RPMI7951 (cell line): ENCODE measurements at regions not wholly inside any gene's neighbourhood (a gene's known extent, or its start where the extent isn't known, plus 50 kb on each side); places are given as distances from the start of the nearest gene placed in this dataset.

Source experiments
- DNase-seq: peaks from one replicate; pipeline ENCODE4 v3.0.0-alpha.2; 2012; ENCODE audit warnings: low read depth

- peak; percentile 15 for DNase-seq
These were observed 507.2 kb upstream of the EEF2KMT start for GRCh38 chr16:5604770-5605169.

- no peak for DNase-seq
These were observed 506.2 kb upstream of the EEF2KMT start for GRCh38 chr16:5603836-5604235.

GRCh38 chr16:5601957-5602356 is 504.4 kb upstream of the EEF2KMT start:
- DNase-seq: no peak

- no peak for DNase-seq
These were observed 501.2 kb upstream of the EEF2KMT start for GRCh38 chr16:5598793-5599192.

GRCh38 chr16:5595849-5596248 is 498.3 kb upstream of the EEF2KMT start:
- no peak for DNase-seq

GRCh38 chr16:5590416-5590815 is 492.8 kb upstream of the EEF2KMT start:
- no peak for DNase-seq

- DNase-seq: no peak
These were observed 492.3 kb upstream of the EEF2KMT start for GRCh38 chr16:5589812-5590373.

GRCh38 chr16:5584109-5584508 is 486.5 kb upstream of the EEF2KMT start:
- DNase-seq: no peak

GRCh38 chr16:5582529-5582928 is 484.9 kb upstream of the EEF2KMT start:
- no peak for DNase-seq

GRCh38 chr16:5581908-5582307 is 484.3 kb upstream of the EEF2KMT start:
- no peak for DNase-seq

GRCh38 chr16:5581428-5581827 is 483.8 kb upstream of the EEF2KMT start:
- no peak for DNase-seq

- DNase-seq: no peak
These were observed 483.2 kb upstream of the EEF2KMT start for GRCh38 chr16:5580772-5581171.

GRCh38 chr16:5580296-5580695 is 482.7 kb upstream of the EEF2KMT start:
- no peak for DNase-seq

- no peak for DNase-seq
These were observed 481.4 kb upstream of the EEF2KMT start for GRCh38 chr16:5578980-5579379.

GRCh38 chr16:5577463-5577862 is 479.9 kb upstream of the EEF2KMT start:
- no peak for DNase-seq

- no peak for DNase-seq
These were observed 478.2 kb upstream of the EEF2KMT start for GRCh38 chr16:5575646-5576245.

- no peak for DNase-seq
These were observed 477.5 kb upstream of the EEF2KMT start for GRCh38 chr16:5575121-5575520.

GRCh38 chr16:5572056-5572455 is 474.5 kb upstream of the EEF2KMT start:
- no peak for DNase-seq

- no peak for DNase-seq
These were observed 473.9 kb upstream of the EEF2KMT start for GRCh38 chr16:5571446-5571845.

- no peak for DNase-seq
These were observed 464.2 kb upstream of the EEF2KMT start for GRCh38 chr16:5561800-5562199.

- no peak for DNase-seq
These were observed 462.5 kb upstream of the EEF2KMT start for GRCh38 chr16:5560084-5560483.

GRCh38 chr16:5557966-5558365 is 460.4 kb upstream of the EEF2KMT start:
- DNase-seq: no peak

- DNase-seq: no peak
These were observed 459.9 kb upstream of the EEF2KMT start for GRCh38 chr16:5557448-5557847.

- DNase-seq: no peak
These were observed 458.7 kb upstream of the EEF2KMT start for GRCh38 chr16:5556158-5556810.
